Hepatocyte (in vitro differentiated cells): ENCODE measurements at regions not wholly inside any gene's neighbourhood (a gene's known extent, or its start where the extent isn't known, plus 50 kb on each side); places are given as distances from the start of the nearest gene placed in this dataset.

Experiments used
- DNase-seq: peaks from one replicate; pipeline ENCODE4 v3.0.0-alpha.2; 2016; ENCODE audit warnings: low spot score
- H2AFZ ChIP-seq: fragments of 200-600 bp; sonication (generic); 2 replicates; pipeline ENCODE4 v1.6.0; 2016; ENCODE audit warnings: antibody characterized with exemption, mild to moderate bottlenecking
- H3K27ac ChIP-seq: fragments of 200-600 bp; sonication (generic); 2 replicates; pipeline ENCODE4 v1.5.1; 2016; ENCODE audit warnings: mild to moderate bottlenecking
- H3K27me3 ChIP-seq: fragments of 200-600 bp; sonication (generic); 2 replicates; pipeline ENCODE4 v1.6.1; 2016
- H3K36me3 ChIP-seq: fragments of 200-600 bp; sonication (generic); replicated peaks from 2 replicates; pipeline ENCODE4 v1.5.1; 2016; ENCODE audit warnings: low read depth; ENCODE audit not compliant: insufficient read depth
- H3K4me1 ChIP-seq: fragments of 200-600 bp; sonication (generic); 2 replicates; pipeline ENCODE4 v1.5.1; 2016; ENCODE audit warnings: mild to moderate bottlenecking, moderate library complexity; ENCODE audit not compliant: insufficient read depth
- H3K4me2 ChIP-seq: fragments of 200-600 bp; sonication (generic); 2 replicates; pipeline ENCODE4 v1.6.0; 2016
- H3K4me3 ChIP-seq: fragments of 200-600 bp; sonication (generic); 2 replicates; pipeline ENCODE4 v1.5.1; 2016; ENCODE audit warnings: mild to moderate bottlenecking
- H3K79me2 ChIP-seq: fragments of 200-600 bp; sonication (generic); 2 replicates; pipeline ENCODE4 v1.6.0; 2017; ENCODE audit warnings: mild to moderate bottlenecking
- H3K9me2 ChIP-seq: fragments of 200-600 bp; sonication (generic); replicated peaks from 2 replicates; pipeline ENCODE4 v1.6.0; 2017; ENCODE audit warnings: mild to moderate bottlenecking; ENCODE audit not compliant: insufficient read depth
- H3K9me3 ChIP-seq: fragments of 200-600 bp; sonication (generic); 2 replicates; pipeline ENCODE4 v1.5.1; 2016; ENCODE audit warnings: low read depth, mild to moderate bottlenecking
- H4K20me1 ChIP-seq: fragments of 200-600 bp; sonication (generic); 2 replicates; pipeline ENCODE4 v1.6.0; 2016; ENCODE audit warnings: mild to moderate bottlenecking; ENCODE audit not compliant: insufficient read depth, poor library complexity, severe bottlenecking
- CTCF ChIP-seq: fragments of 200-600 bp; sonication (generic); IDR thresholded peaks from 2 replicates; pipeline ENCODE4 v1.5.1; 2016; ENCODE audit warnings: antibody characterized with exemption, mild to moderate bottlenecking; ENCODE audit not compliant: poor library complexity
- EZH2 ChIP-seq: fragments of 200-600 bp; sonication (generic); IDR thresholded peaks from 2 replicates; pipeline ENCODE4 v1.6.1; 2016; ENCODE audit warnings: antibody characterized with exemption, mild to moderate bottlenecking, borderline replicate concordance
- EZH2phosphoT487 ChIP-seq: fragments of 200-600 bp; sonication (generic); IDR thresholded peaks from one replicate; pipeline ENCODE4 v1.6.1; 2018; ENCODE audit warnings: antibody characterized with exemption, mild to moderate bottlenecking, low read depth, moderate library complexity; ENCODE audit not compliant: unreplicated experiment, severe bottlenecking
- WGBS: methylation state at CpG from one replicate; pipeline ENCODE4 v1.1.6; 2016; ENCODE audit warnings: low lambda C conversion rate; ENCODE audit errors: missing lambda C conversion rate; 5-methylcytosine and 5-hydroxymethylcytosine counted together

GRCh38 chr18:44149706-44150105 is 531.0 kb upstream of the SETBP1 start:
- Histone ChIP-seq H3K27me3 (no peaks in the 10 kb centered on the region), H3K79me2 (no peaks in the 10 kb centered on the region), H3K27ac (no peak overlapping the region), H3K4me1 (no peaks in the 10 kb centered on the region), H3K36me3 (no peaks in the 10 kb centered on the region), H3K4me2 (no peak overlapping the region), H2AFZ (no peak overlapping the region), H3K9me2 (no peaks in the 10 kb centered on the region), H4K20me1 (no peaks in the 10 kb centered on the region), H3K9me3 (no peaks in the 10 kb centered on the region), H3K4me3 (no peak overlapping the region)
- TF ChIP-seq EZH2, result no peak
- WGBS, result 93% methylated on average over 1 of the region's 1 CpG
- peak; percentile 24 for DNase-seq

- Histone ChIP-seq H3K4me2 (no peak overlapping the region), H2AFZ (no peak overlapping the region), H3K79me2 (no peaks in the 10 kb centered on the region), H4K20me1 (no peaks in the 10 kb centered on the region), H3K9me2 (no peaks in the 10 kb centered on the region), H3K4me1 (no peaks in the 10 kb centered on the region), H3K27me3 (no peaks in the 10 kb centered on the region), H3K4me3 (no peak overlapping the region), H3K9me3 (no peaks in the 10 kb centered on the region), H3K36me3 (no peaks in the 10 kb centered on the region), H3K27ac (no peak overlapping the region)
- no peak for TF ChIP-seq EZH2phosphoT487
- TF ChIP-seq CTCF, result no peak
- TF ChIP-seq EZH2, result no peak
- DNase-seq, result no peak
- WGBS, result 64% methylated on average over 2 of the region's 2 CpGs
Measured at GRCh38 chr18:44153981-44154380, 526.7 kb upstream of the SETBP1 start.

GRCh38 chr18:44156126-44156525 is 524.6 kb upstream of the SETBP1 start:
- H3K9me3 ChIP-seq, result no peaks in the 10 kb centered on the region
- no peaks in the 10 kb centered on the region for H4K20me1 ChIP-seq
- 76% methylated on average over 3 of the region's 3 CpGs for WGBS

GRCh38 chr18:44156776-44157335 is 523.8 kb upstream of the SETBP1 start:
- 73% methylated on average over 7 of the region's 7 CpGs for WGBS
- Histone ChIP-seq H3K4me2 (no peak overlapping the region), H2AFZ (no peak overlapping the region), H3K79me2 (no peaks in the 10 kb centered on the region), H3K27ac (peak overlapping the region; percentile 17), H3K9me2 (no peaks in the 10 kb centered on the region), H4K20me1 (no peaks in the 10 kb centered on the region), H3K4me1 (no peaks in the 10 kb centered on the region), H3K9me3 (no peaks in the 10 kb centered on the region), H3K27me3 (no peaks in the 10 kb centered on the region), H3K36me3 (no peaks in the 10 kb centered on the region), H3K4me3 (no peak overlapping the region)
- DNase-seq, result no peak
- TF ChIP-seq EZH2 (no peak), EZH2phosphoT487 (no peak), CTCF (no peak)

More at GRCh38 chr18:44156126-44156525, 524.6 kb upstream of the SETBP1 start:
- H3K4me3 ChIP-seq, result no peak overlapping the region
- H3K4me1 ChIP-seq, result no peaks in the 10 kb centered on the region
- peak; percentile 4 for DNase-seq
- no peaks in the 10 kb centered on the region for H3K36me3 ChIP-seq
- H3K27me3 ChIP-seq, result no peaks in the 10 kb centered on the region
- peak overlapping the region; percentile 44 for H3K27ac ChIP-seq
- H3K9me2 ChIP-seq, result no peaks in the 10 kb centered on the region
- H3K79me2 ChIP-seq, result no peaks in the 10 kb centered on the region
- H3K4me2 ChIP-seq, result no peak overlapping the region
- TF ChIP-seq EZH2 (no peak), EZH2phosphoT487 (no peak), CTCF (no peak)
- H2AFZ ChIP-seq, result no peak overlapping the region
